Hepatocyte (in vitro differentiated cells): ENCODE measurements at regions not wholly inside any gene's neighbourhood (a gene's known extent, or its start where the extent isn't known, plus 50 kb on each side); places are given as distances from the start of the nearest gene placed in this dataset.
"Not testable (repeated sequence)": the region's sequence is repeated elsewhere in the genome, so short reads cannot be mapped to it uniquely, and the experiment has no call there.

Experiments
- CTCF ChIP-seq: fragments of 200-600 bp; sonication (generic); IDR thresholded peaks from 2 replicates; pipeline ENCODE4 v1.5.1; 2016; ENCODE audit warnings: antibody characterized with exemption, mild to moderate bottlenecking; ENCODE audit not compliant: poor library complexity
- EZH2 ChIP-seq: fragments of 200-600 bp; sonication (generic); IDR thresholded peaks from 2 replicates; pipeline ENCODE4 v1.6.1; 2016; ENCODE audit warnings: antibody characterized with exemption, mild to moderate bottlenecking, borderline replicate concordance

- not testable (repeated sequence) for TF ChIP-seq CTCF, EZH2
Measured at GRCh38 chr13:46451145-46451544, 64.1 kb upstream of the RUBCNL start.
